A549 (cell line): ENCODE measurements at regions not wholly inside any gene's neighbourhood (a gene's known extent, or its start where the extent isn't known, plus 50 kb on each side); places are given as distances from the start of the nearest gene placed in this dataset.

Source experiments
- CBX8 ChIP-seq: fragments of 200-600 bp; sonication (generic); IDR thresholded peaks from 2 replicates; pipeline ENCODE4 v1.6.1; 2016
- CEBPB ChIP-seq, 2 experiments: fragments of >200 bp in 1 of 2; sonication (Bioruptor Twin) in 1 of 2; formaldehyde crosslinking in 1 of 2; IDR thresholded peaks; 2 replicates each; pipeline ENCODE4 v1.6.1; 2012 to 2016
- CHD4 ChIP-seq: fragments of 200-600 bp; sonication (generic); IDR thresholded peaks from 2 replicates; pipeline ENCODE4 v1.6.1; 2016; ENCODE audit warnings: antibody characterized with exemption, mild to moderate bottlenecking, borderline replicate concordance
- CTCF ChIP-seq: fragments of >200 bp; sonication (Bioruptor Twin); formaldehyde crosslinking; IDR thresholded peaks from 3 replicates; pipeline ENCODE4 v1.5.1; 2016
- EHMT2 ChIP-seq: fragments of 200-600 bp; sonication (generic); IDR thresholded peaks from 2 replicates; pipeline ENCODE4 v1.6.1; 2016; ENCODE audit warnings: antibody characterized with exemption, low read depth, mild to moderate bottlenecking, moderate library complexity
- EP300 ChIP-seq, 2 experiments: fragments of >200 bp; sonication (Bioruptor Twin); formaldehyde crosslinking; IDR thresholded peaks; 2 replicates in 1 of 2; 3 replicates in 1 of 2; pipeline ENCODE4 v1.6.1; 2016 to 2017
- MAZ ChIP-seq: fragments of 150-350 bp; IDR thresholded peaks from 2 replicates; pipeline ENCODE4 v1.6.1; 2014; ENCODE audit warnings: antibody characterized with exemption, low read depth, low read length, borderline replicate concordance
- NR3C1 ChIP-seq: fragments of >200 bp; sonication (Bioruptor Twin); formaldehyde crosslinking; IDR thresholded peaks from 3 replicates; pipeline ENCODE4 v1.6.1; 2017
- POLR2A ChIP-seq: IDR thresholded peaks from 2 replicates; pipeline ENCODE4 v1.6.1; 2012; ENCODE audit warnings: mild to moderate bottlenecking, low read length
- RCOR1 ChIP-seq: fragments of 150-350 bp; IDR thresholded peaks from 2 replicates; pipeline ENCODE4 v1.6.1; 2014; ENCODE audit warnings: antibody characterized with exemption, low read length, low read depth
- REST ChIP-seq: fragments of 200-600 bp; sonication (generic); IDR thresholded peaks from 2 replicates; pipeline ENCODE4 v1.6.1; 2016; ENCODE audit warnings: antibody characterized with exemption, mild to moderate bottlenecking, moderate library complexity

GRCh38 chr3:116524453-116525210 lies 79.3 kb upstream of the LSAMP start:
- TF ChIP-seq CTCF (no peak), MAZ (no peak), REST (no peak), EP300 (IDR thresholded peaks at IDR 0.05) (no peak), CEBPB (IDR thresholded peaks at IDR 0.05) (no peak), EHMT2 (no peak), NR3C1 (no peak), RCOR1 (no peak), CBX8 (no peak), POLR2A (no peak), CHD4 (no peak)
